Ovary (tissue), 7 donors: ENCODE measurements at regions not wholly inside any gene's neighbourhood (a gene's known extent, or its start where the extent isn't known, plus 50 kb on each side); places are given as distances from the start of the nearest gene placed in this dataset.

Experiments
- DNase-seq, 5 donors: peaks; one replicate each; pipeline ENCODE4 v3.0.0-alpha.2; 2019 to 2020
- H3K27ac ChIP-seq, 2 donors: fragments of 200-600 bp; one replicate each; pipeline versions ENCODE4 v1.5.1 to v1.8.0; 2019 to 2022
- H3K27me3 ChIP-seq: fragments of 200-600 bp; one replicate; pipeline ENCODE4 v1.8.0; 2022
- H3K36me3 ChIP-seq: fragments of 200-600 bp; sonication (generic); one replicate; pipeline ENCODE4 v1.5.1; 2019
- H3K4me1 ChIP-seq: one replicate; pipeline ENCODE4 v1.8.1; 2013; ENCODE audit warnings: mild to moderate bottlenecking, moderate library complexity; ENCODE audit not compliant: insufficient read depth
- H3K4me3 ChIP-seq: fragments of 200-600 bp; sonication (generic); one replicate; pipeline ENCODE4 v1.5.1; 2017
- H3K9me3 ChIP-seq, 2 donors: fragments of 200-600 bp in 1 of 2; sonication (generic) in 1 of 2; one replicate each; pipeline versions ENCODE4 v1.5.1 to v1.8.1; 2013 to 2019; ENCODE audit warnings: mild to moderate bottlenecking in 1 of 2, moderate library complexity in 1 of 2
- CTCF ChIP-seq, 3 donors: fragments of 450-650 bp in 2 of 3; fragments of 200-600 bp in 1 of 3; IDR thresholded peaks; one replicate each; pipeline versions ENCODE4 v1.5.1 to v1.8.0; 2016 to 2022; ENCODE audit warnings: antibody characterized with exemption in 3 of 3, mild to moderate bottlenecking in 1 of 3
- EP300 ChIP-seq: sonication (generic); formaldehyde crosslinking; IDR thresholded peaks from one replicate; pipeline ENCODE4 v1.6.1; 2017; ENCODE audit warnings: antibody characterized with exemption
- POLR2A ChIP-seq: fragments of 450-650 bp; IDR thresholded peaks from one replicate; pipeline ENCODE4 v1.6.1; 2017; ENCODE audit warnings: antibody characterized with exemption, mild to moderate bottlenecking, moderate library complexity
- WGBS, 3 donors: extraction: QIAGEN DNeasy Blood & Tissue Kit in 1 of 3; methylation state at CpG; one replicate each; pipeline versions ENCODE4 v1.1.5 to v1.1.7; 2013 to 2017; 5-methylcytosine and 5-hydroxymethylcytosine counted together
- intact Hi-C, 4 donors: fragments of 100-400 bp; cut with DNase I; formaldehyde crosslinking; loops; one replicate each; pipeline versions ENCODE4 v1.11.0 to v1.15.1; 2022 to 2023
- donor health status: DM: no; HTN: no; CAD: no; lungs with moderate emphysema.
- donor health status: DM: no; HTN: no; CAD: no.
- donor health status: Bipolar disorder and iron deficiency.
- donor health status: DM: no; HTN: no; CAD: no.
- donor health status: DM: yes; HTN: yes; CAD: no.

DNA sequence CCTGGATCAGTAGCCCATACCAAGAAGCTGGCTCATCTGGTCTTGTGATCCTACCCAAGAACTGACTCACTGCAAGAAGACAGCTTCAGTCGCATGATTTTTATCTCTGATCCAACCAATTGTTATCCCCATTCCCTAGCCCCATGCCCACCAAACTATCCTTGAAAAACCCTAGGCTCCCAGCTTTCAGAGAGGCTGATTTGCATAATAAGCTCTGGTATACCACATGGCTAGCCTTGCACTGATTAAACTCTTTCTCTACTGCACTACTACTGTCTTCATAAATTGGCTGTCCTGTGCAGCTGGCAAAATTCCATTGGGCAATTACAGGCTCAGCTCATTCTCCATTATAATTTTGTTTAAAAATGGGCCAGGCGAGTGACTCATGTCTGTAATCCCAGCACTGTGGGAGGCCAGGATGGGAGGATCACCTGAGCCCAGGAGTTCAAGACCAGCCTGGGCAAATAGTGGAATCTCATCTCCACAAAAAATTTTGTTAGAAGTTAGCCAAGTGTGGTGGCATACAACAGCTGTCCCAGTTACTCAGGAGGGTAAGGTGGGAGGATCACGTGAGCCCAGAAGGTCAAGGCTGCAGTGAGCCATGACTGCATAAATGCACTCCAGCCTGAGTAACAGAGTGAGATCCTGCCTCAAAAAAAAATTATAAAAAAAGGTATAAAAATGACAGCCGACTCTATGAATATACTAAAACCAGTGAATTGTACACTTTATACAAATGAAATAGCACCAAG is 76.7 kb upstream of the EIF5 start:
- TF ChIP-seq EP300, result no peak
- no peak for TF ChIP-seq POLR2A
- no peak for TF ChIP-seq CTCF (IDR thresholded peaks at IDR 0.05)
- no peak for DNase-seq
- no peaks in the 10 kb centered on the region for H3K36me3 ChIP-seq
- H3K9me3 ChIP-seq, result no peaks in the 10 kb centered on the region
- H3K27ac ChIP-seq, result no peak overlapping the region
- intact Hi-C loops, result no loop called here
- WGBS, 3 donors, result 71 to 75% (median 75%) methylated on average over 4 of the region's 4 CpGs
- H3K4me3 ChIP-seq, result no peak overlapping the region
- H3K27me3 ChIP-seq, result no peaks in the 10 kb centered on the region
- H3K4me1 ChIP-seq, result no peaks in the 10 kb centered on the region

- no peak for DNase-seq
- Histone ChIP-seq H3K27me3 (no peaks in the 10 kb centered on the region), H3K9me3 (no peaks in the 10 kb centered on the region), H3K4me3 (no peak overlapping the region), H3K36me3 (no peaks in the 10 kb centered on the region), H3K4me1 (no peaks in the 10 kb centered on the region), H3K27ac (no peak overlapping the region)
- intact Hi-C loops, result no loop called here
- 80 to 82% (median 80%) methylated on average over 11 to 12 of the region's 12 CpGs for WGBS, 3 donors
- TF ChIP-seq CTCF (IDR thresholded peaks at IDR 0.05) (no peak), EP300 (no peak), POLR2A (no peak)
These were observed 75.8 kb upstream of the EIF5 start for GRCh38 chr14:103258211-103258610.

DNA sequence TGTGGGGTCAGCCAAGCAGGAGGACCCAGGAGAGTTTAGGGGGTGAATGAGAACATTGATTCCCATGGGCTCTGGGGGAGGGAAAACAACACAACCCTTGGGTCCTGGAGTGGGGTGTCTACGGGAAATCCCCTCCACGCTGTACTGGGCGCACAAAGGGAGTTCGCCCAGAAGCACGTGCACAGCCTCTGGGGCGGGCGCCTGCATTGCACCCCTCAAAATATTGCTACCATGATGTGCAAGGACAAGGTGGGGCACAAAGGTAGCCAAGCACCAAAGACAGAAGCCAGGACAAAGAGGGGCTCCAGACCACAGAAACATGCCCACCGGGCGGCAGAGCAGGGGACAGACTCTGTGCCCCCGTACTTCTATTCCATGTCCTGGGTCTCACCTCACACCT is 74.9 kb upstream of the EIF5 start:
- H3K27ac ChIP-seq, result no peak overlapping the region
- H3K9me3 ChIP-seq, result no peaks in the 10 kb centered on the region
- H3K4me1 ChIP-seq, result no peaks in the 10 kb centered on the region
- intact Hi-C loops, result no loop called here
- no peak overlapping the region for H3K4me3 ChIP-seq
- H3K27me3 ChIP-seq, result no peaks in the 10 kb centered on the region
- H3K36me3 ChIP-seq, result no peaks in the 10 kb centered on the region
- WGBS, 3 donors, result 90 to 94% (median 93%) methylated on average over 10 of the region's 10 CpGs
- TF ChIP-seq EP300, result no peak
- no peak for TF ChIP-seq CTCF (IDR thresholded peaks at IDR 0.05)
- no peak for TF ChIP-seq POLR2A
- no peak for DNase-seq

GRCh38 chr14:103259801-103260628 is 74.0 kb upstream of the EIF5 start:
- no peak for TF ChIP-seq POLR2A
- no peak for TF ChIP-seq EP300
- no peak for TF ChIP-seq CTCF (IDR thresholded peaks at IDR 0.05)
- no peaks in the 10 kb centered on the region for H3K9me3 ChIP-seq
- peak in 1 of 5 donors; percentile 46 for DNase-seq
- peak overlapping the region in 1 of 2 donors; percentile 22 for H3K27ac ChIP-seq
- intact Hi-C loops, result no loop called here
- H3K4me1 ChIP-seq, result no peaks in the 10 kb centered on the region
- WGBS, 3 donors, result 41 to 48% (median 43%) methylated on average over 19 of the region's 19 CpGs
- no peaks in the 10 kb centered on the region for H3K36me3 ChIP-seq
- H3K27me3 ChIP-seq, result no peaks in the 10 kb centered on the region
- peak overlapping the region; percentile 46 for H3K4me3 ChIP-seq
